ENCODE measurements at regions not wholly inside any gene's neighbourhood (a gene's known extent, or its start where the extent isn't known, plus 50 kb on each side); places are given as distances from the start of the nearest gene placed in this dataset.

GRCh38 chr2:66217039-66217585 lies 217.8 kb upstream of the MEIS1 start:
- TF ChIP-seq MLX (CRISPR knock-in tag; IDR thresholded peaks at IDR 0.05) (no peak), MAX (CRISPR knock-in tag; IDR thresholded peaks at IDR 0.05) (no peak), SMAD3 (CRISPR knock-in tag; IDR thresholded peaks at IDR 0.05; ENCODE audit: borderline replicate concordance) (no peak), CTCF (IDR thresholded peaks at IDR 0.05) (no peak), ZMAT4 (CRISPR knock-in tag; IDR thresholded peaks at IDR 0.05) (no peak), EMX1 (CRISPR knock-in tag; IDR thresholded peaks at IDR 0.05) (no peak)

All from WTC11 (cell line).